NCI-H510A treated with DMSO at 0.1 percent for 48 hours (cell line): ENCODE measurements at regions not wholly inside any gene's neighbourhood (a gene's known extent, or its start where the extent isn't known, plus 50 kb on each side); places are given as distances from the start of the nearest gene placed in this dataset.

Experiments
- DNase-seq: peaks from one replicate; lab custom pipeline; 2025; lab: John Stamatoyannopoulos, UW

GRCh38 chr16:80489173-80489572 is 51.6 kb upstream of the DYNLRB2 start:
- DNase-seq, result no peak

- no peak for DNase-seq
Measured at GRCh38 chr16:80488167-80488566, 52.6 kb upstream of the DYNLRB2 start.

- DNase-seq, result no peak
Measured at GRCh38 chr16:80480664-80481063, 60.1 kb upstream of the DYNLRB2 start.

GRCh38 chr16:80477838-80478237 is 63.0 kb upstream of the DYNLRB2 start:
- no peak for DNase-seq

- no peak for DNase-seq
Measured at GRCh38 chr16:80468029-80468428, 72.8 kb upstream of the DYNLRB2 start.

- DNase-seq, result peak; percentile 60
Measured at GRCh38 chr16:80466024-80466987, 74.5 kb upstream of the DYNLRB2 start.

- peak; percentile 33 for DNase-seq
Measured at GRCh38 chr16:80463751-80464495, 76.9 kb upstream of the DYNLRB2 start.

- DNase-seq, result peak; percentile 33
Measured at GRCh38 chr16:80463326-80463725, 77.5 kb upstream of the DYNLRB2 start.

- DNase-seq, result peak; percentile 12
Measured at GRCh38 chr16:80462917-80463316, 77.9 kb upstream of the DYNLRB2 start.

- no peak for DNase-seq
Measured at GRCh38 chr16:80460988-80461387, 79.8 kb upstream of the DYNLRB2 start.

- DNase-seq, result no peak
Measured at GRCh38 chr16:80459966-80460365, 80.8 kb upstream of the DYNLRB2 start.

- DNase-seq, result no peak
Measured at GRCh38 chr16:80459331-80459777, 81.4 kb upstream of the DYNLRB2 start.

GRCh38 chr16:80457871-80458270 is 82.9 kb upstream of the DYNLRB2 start:
- DNase-seq, result no peak

GRCh38 chr16:80454802-80455201 is 86.0 kb upstream of the DYNLRB2 start:
- DNase-seq, result no peak

GRCh38 chr16:80449392-80449791 is 91.4 kb upstream of the DYNLRB2 start:
- no peak for DNase-seq

GRCh38 chr16:80447241-80447640 is 93.6 kb upstream of the DYNLRB2 start:
- no peak for DNase-seq

GRCh38 chr16:80442779-80443178 is 98.0 kb upstream of the DYNLRB2 start:
- DNase-seq, result no peak

- no peak for DNase-seq
Measured at GRCh38 chr16:80441935-80442334, 98.9 kb upstream of the DYNLRB2 start.

- DNase-seq, result no peak
Measured at GRCh38 chr16:80440667-80441066, 100.1 kb upstream of the DYNLRB2 start.

- no peak for DNase-seq
Measured at GRCh38 chr16:80437707-80438106, 103.1 kb upstream of the DYNLRB2 start.

- DNase-seq, result no peak
Measured at GRCh38 chr16:80436510-80436909, 104.3 kb upstream of the DYNLRB2 start.

- DNase-seq, result no peak
Measured at GRCh38 chr16:80433623-80434022, 107.2 kb upstream of the DYNLRB2 start.

- DNase-seq, result no peak
Measured at GRCh38 chr16:80427795-80428194, 113.0 kb upstream of the DYNLRB2 start.
